VCaP (cell line): ENCODE measurements at regions not wholly inside any gene's neighbourhood (a gene's known extent, or its start where the extent isn't known, plus 50 kb on each side); places are given as distances from the start of the nearest gene placed in this dataset.
A peak's percentile ranks its signal among the peaks of the same experiment; 100 is the strongest.

Experiments
- H3K27ac ChIP-seq: fragments of 450-650 bp; 2 replicates; pipeline ENCODE4 v1.5.1; 2017
- CTCF ChIP-seq: fragments of 450-650 bp; conservative IDR thresholded peaks from 2 replicates; pipeline ENCODE4 v1.5.1; 2017; ENCODE audit warnings: mild to moderate bottlenecking, moderate library complexity

GRCh38 chr10:36147529-36147928 is 505.4 kb upstream of the FZD8 start:
- peak overlapping the region; percentile 21; the same call in 1 of the 2 replicates for H3K27ac ChIP-seq
- no peak for TF ChIP-seq CTCF

DNA sequence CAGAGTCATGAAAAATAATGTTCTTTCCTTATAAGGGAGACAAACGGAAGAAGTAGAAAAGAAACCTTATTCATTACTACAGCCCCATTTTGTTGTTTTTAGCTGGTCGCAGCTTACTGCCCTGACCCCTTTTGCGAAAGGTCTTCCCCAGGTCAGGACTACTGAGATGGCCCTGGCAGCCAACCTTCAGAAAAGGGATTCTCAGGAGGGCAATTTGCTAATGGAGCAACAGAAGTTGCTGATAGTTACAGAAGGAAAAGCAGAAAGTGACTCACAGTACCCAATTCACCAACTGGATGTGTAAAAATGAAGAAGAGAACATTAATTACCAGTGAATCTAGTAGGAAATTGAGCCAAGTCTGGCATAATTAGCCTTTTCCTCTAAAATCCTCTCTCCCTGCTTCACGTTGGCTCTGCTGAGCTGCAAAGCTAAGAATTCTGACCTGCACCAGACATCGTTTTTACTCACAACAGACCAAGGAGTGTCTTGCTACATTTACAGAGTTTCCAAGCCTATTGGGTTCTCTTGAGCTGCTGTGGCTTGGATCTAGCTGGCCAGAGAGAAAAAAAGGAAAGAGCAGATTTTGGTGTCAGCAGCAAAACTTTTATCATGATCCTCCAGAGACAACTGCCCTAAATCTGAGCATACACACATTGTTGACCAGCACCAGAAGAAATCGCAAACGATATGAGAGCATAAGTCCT is 499.9 kb upstream of the FZD8 start:
- no peak overlapping the region for H3K27ac ChIP-seq
- no peak for TF ChIP-seq CTCF

GRCh38 chr10:36129051-36129450 is 487.0 kb upstream of the FZD8 start:
- TF ChIP-seq CTCF, result no peak
- no peak overlapping the region for H3K27ac ChIP-seq

GRCh38 chr10:36126076-36126475 is 484.0 kb upstream of the FZD8 start:
- TF ChIP-seq CTCF, result no peak
- no peak overlapping the region for H3K27ac ChIP-seq

GRCh38 chr10:36119455-36119854 is 477.4 kb upstream of the FZD8 start:
- no peak overlapping the region for H3K27ac ChIP-seq
- no peak for TF ChIP-seq CTCF

DNA sequence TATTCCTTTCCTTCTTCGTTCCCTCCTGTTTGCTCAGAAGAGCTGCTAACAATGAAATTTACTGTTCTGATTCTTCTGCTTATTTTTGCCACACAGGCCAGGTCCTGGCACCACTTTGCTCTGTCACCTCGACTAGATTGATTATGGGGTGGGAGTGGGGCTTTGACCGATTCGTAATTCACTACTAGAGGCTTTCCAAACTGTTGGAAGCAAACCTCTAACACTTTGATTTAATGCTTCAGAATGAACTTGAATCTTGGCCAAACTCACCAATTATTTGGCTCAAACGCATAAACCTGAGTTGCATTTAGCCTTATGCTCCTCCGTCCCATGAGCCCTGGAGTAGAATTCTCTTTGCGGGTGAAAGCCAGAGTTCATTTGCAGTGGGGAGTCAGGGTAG is 476.2 kb upstream of the FZD8 start:
- H3K27ac ChIP-seq, result no peak overlapping the region
- no peak for TF ChIP-seq CTCF

GRCh38 chr10:36117890-36118289 is 475.8 kb upstream of the FZD8 start:
- TF ChIP-seq CTCF, result no peak
- H3K27ac ChIP-seq, result no peak overlapping the region
